ENCODE measurements at regions not wholly inside any gene's neighbourhood (a gene's known extent, or its start where the extent isn't known, plus 50 kb on each side); places are given as distances from the start of the nearest gene placed in this dataset.

DNA sequence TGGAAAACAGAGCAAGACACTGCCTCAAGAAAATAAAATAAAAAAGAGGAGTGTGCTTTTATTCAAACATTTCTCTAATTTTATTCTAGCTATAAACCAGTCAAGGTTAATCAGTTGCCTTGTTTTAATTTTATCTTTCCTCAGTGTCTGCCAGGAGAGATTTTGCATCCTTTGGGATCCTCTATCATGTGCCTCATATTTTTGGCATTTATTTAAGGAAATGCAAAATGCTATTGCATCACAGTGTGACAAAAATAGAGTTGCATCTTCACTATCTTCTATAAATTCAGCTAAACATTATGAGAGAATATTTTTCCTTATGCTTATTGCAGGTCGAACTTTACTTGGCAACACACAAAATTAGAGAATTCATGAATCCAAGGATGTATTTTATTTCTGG, 639.0 kb upstream of the KLF12 start:
- no peak overlapping the region for H3K27ac Mint-ChIP-seq
- no peaks in the 10 kb centered on the region for H3K9me3 Mint-ChIP-seq
- H3K27me3 Mint-ChIP-seq = peaks cover 9% of the 10 kb centered on the region
- H3K4me1 Mint-ChIP-seq = no peaks in the 10 kb centered on the region
- DNase-seq = no peak
- H3K36me3 Mint-ChIP-seq = no peaks in the 10 kb centered on the region
- no peak overlapping the region for H3K4me3 Mint-ChIP-seq

DNA sequence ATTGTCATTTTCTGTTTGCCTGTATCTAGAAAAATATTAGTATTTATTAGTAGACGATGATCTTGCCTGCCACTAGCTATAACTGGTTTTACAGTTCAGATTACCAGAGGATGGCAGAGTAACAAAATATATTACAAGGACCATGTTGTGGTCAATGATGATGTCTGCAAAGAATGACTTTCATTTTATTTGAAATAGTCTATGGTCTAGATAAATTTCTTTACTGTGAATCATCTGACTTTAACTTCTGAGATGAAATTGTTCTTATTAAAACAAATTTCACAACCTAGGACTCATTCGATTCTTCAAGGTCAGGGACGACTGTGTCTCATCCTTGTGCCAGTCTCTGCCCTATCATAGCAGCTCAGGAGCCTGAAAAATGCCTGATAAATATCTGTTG, 637.8 kb upstream of the KLF12 start:
- Mint-ChIP-seq H3K4me1 (no peaks in the 10 kb centered on the region), H3K9me3 (no peaks in the 10 kb centered on the region), H3K27me3 (peaks cover 9% of the 10 kb centered on the region), H3K4me3 (no peak overlapping the region), H3K27ac (no peak overlapping the region), H3K36me3 (no peaks in the 10 kb centered on the region)
- DNase-seq = no peak

DNA sequence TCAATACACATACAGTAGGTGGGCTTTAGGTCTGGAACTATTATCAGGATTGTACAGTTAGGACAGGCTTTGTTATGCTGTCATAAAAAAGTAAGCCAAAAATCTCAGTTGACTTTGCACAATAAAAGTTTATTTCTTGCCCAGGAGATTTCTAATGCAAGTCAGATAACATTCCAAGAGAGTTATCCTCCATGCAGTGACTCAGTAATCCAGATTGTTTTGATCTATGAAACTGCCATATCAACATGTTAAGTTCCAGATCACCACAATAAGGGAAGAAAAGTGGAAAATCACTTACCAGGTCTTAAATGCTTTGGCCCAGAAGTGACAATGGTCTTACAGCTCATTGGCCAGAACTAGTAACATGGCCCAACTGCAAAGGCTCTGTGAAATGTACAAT, 636.2 kb upstream of the KLF12 start:
- H3K36me3 Mint-ChIP-seq = no peaks in the 10 kb centered on the region
- H3K27ac Mint-ChIP-seq = no peak overlapping the region
- H3K27me3 Mint-ChIP-seq = peaks cover 3% of the 10 kb centered on the region
- no peaks in the 10 kb centered on the region for H3K9me3 Mint-ChIP-seq
- no peaks in the 10 kb centered on the region for H3K4me1 Mint-ChIP-seq
- H3K4me3 Mint-ChIP-seq = no peak overlapping the region
- DNase-seq = no peak

DNA sequence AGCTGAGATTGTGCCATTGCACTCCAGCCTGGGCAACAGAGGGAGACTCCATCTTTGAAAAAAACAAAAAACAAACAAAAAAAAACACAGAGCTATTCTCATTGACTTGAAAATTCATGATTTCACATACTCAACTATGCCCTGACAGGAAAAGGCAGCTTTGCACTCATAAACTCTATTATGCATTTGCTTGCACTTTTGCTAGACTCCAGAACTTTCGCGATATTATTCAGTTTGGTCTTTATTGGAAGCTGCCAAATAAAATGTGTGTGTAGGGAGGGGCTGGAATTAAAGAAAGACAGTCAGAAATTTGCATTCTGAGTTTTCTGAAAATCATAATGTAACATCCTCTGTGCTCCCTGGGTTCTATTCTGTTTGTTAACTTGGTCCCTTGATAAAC, 635.1 kb upstream of the KLF12 start:
- H3K9me3 Mint-ChIP-seq = no peaks in the 10 kb centered on the region
- no peak overlapping the region for H3K4me3 Mint-ChIP-seq
- no peaks in the 10 kb centered on the region for H3K36me3 Mint-ChIP-seq
- DNase-seq = no peak
- H3K4me1 Mint-ChIP-seq = no peaks in the 10 kb centered on the region
- H3K27ac Mint-ChIP-seq = no peak overlapping the region
- no peaks in the 10 kb centered on the region for H3K27me3 Mint-ChIP-seq

DNA sequence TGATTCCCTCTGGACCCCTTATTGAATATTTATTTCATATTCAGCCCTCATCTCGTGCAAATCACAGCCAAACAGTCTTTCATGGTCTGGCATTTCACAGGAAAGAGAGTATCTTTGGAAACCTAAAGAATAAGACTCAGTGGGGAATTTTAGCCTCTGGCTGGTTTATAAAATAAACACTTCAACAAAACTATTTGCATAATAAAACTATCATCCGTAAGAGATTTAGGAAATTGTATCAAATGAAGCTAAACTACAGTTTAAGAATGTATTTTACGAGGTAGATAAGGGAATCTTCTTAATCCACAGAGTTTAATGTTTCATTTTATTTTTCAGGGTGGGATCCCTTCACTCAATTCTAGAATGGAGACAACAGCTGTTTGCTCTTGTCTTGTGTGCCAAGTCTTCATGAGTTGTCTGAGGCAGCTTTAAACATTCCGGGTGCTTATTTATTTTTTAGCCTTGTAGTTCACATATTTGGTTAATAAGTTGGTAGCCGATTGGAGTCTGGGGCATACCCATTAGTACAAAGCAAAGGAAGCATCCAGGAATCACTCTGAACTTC, 634.4 kb upstream of the KLF12 start:
- Mint-ChIP-seq H3K9me3 (no peaks in the 10 kb centered on the region), H3K27ac (no peak overlapping the region), H3K36me3 (no peaks in the 10 kb centered on the region), H3K27me3 (no peaks in the 10 kb centered on the region), H3K4me3 (no peak overlapping the region), H3K4me1 (no peaks in the 10 kb centered on the region)
- no peak for DNase-seq

DNA sequence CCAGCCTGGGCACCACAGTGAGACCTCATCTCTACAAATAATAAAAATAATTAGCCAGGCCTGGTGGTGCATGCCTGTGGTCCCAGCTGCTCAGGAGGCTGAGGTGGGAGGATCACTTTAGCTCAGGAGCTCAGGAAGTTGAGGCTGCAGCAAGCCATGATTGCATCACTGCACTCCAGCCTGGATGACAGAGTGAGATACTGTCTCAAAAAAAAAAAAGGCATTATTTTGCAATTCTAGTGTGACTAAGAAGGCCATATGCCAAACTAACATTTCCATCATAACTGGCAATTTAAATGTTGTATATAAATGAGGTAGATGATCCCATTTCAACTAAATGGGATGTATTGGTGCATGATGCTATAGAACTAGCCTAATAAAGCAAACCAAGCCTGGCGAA, 632.8 kb upstream of the KLF12 start:
- no peak overlapping the region for H3K27ac Mint-ChIP-seq
- no peak for DNase-seq
- H3K9me3 Mint-ChIP-seq = no peaks in the 10 kb centered on the region
- no peak overlapping the region for H3K4me3 Mint-ChIP-seq
- no peaks in the 10 kb centered on the region for H3K36me3 Mint-ChIP-seq
- no peaks in the 10 kb centered on the region for H3K4me1 Mint-ChIP-seq
- H3K27me3 Mint-ChIP-seq = no peaks in the 10 kb centered on the region

DNA sequence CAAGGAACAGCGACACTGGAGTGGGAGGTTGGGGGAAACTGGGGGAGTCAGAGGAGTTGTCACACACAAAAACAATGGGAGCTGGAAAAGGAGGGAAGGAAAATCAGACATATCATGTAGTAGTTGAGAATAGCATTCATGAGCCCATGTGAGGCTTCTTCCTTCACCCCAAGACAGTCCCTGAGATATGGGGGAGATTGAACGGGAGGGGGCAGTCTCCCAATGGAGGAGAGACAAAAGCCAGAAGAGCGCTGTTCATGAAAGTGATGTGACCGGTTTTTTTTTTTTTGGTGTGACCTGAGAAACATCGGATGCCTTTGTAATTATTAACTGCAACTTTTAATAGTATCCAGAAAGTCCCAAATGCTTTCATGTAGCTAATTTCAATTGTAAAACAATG, 631.8 kb upstream of the KLF12 start:
- no peak overlapping the region for H3K27ac Mint-ChIP-seq
- no peak overlapping the region for H3K4me3 Mint-ChIP-seq

DNA sequence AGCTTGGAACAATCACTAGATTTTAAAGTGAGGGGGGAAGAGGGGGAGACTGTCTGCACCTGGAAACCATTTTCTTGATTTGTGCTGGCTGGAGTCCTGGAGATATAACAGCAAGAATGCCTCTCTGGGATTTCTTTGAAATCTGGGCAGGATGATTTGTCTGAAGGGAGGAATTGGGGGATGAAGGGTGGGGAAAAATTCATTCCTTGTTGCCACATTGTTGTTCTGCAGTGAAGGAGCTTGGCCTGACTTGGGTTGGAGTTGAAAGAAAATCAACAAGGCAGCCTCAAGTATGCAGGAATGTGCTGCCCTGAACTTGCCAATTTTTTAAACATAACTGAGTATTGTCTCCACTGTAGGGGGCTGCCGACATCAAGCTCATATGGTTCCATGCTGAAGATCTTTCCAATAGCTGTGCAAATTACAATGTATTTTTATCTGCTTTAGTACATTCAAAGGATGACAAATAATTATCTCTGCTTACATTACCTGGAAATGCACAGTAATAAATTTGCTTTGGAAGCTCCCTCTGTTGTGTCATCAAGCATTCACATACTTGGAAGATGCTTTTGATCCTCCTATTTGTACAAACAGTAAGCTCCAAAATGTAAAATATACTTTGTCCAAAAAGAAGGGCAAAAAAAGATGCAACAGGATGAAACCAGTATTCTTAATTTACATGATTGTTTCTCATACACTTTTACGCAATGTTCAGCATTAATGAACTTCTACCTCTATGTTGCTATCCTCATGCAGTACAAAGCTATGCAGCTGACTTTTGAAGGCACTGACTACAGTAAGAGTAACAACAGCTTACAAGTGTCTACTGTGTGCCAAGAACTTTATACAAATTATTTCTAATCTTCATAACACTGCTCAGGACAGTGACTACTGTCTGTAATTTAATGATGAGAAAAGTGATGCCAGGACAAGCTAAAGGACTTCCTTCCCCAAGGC, 627.9 kb upstream of the KLF12 start:
- Mint-ChIP-seq H3K4me3 (no peak overlapping the region), H3K9me3 (no peaks in the 10 kb centered on the region), H3K27ac (no peak overlapping the region), H3K36me3 (no peaks in the 10 kb centered on the region), H3K4me1 (no peaks in the 10 kb centered on the region), H3K27me3 (no peaks in the 10 kb centered on the region)
- no peak for DNase-seq

More for the DNA sequence above, 631.8 kb upstream of the KLF12 start:
- Mint-ChIP-seq H3K4me1 (no peaks in the 10 kb centered on the region), H3K9me3 (no peaks in the 10 kb centered on the region), H3K36me3 (no peaks in the 10 kb centered on the region), H3K27me3 (no peaks in the 10 kb centered on the region)
- no peak for DNase-seq

DNA sequence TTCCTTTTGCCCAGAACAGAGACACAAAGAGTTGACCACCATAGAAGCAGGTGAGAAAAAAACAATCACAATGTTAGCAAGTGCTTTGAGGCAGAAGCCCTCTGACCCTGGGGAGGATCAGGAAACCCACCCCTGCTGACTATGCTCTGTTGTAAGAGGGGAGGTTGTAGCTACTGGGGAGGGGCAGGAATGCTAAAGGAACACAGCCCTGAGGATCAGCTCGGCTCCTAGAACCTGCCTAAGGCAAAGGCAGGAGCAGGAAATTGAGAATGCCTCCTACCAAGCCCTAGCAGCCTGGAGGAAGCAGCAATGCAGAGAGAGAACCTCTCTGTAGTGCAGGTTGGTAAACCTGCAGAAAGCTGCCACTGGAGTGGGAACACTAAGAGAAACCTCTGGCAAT, 624.0 kb upstream of the KLF12 start:
- no peak overlapping the region for H3K27ac Mint-ChIP-seq
- no peak overlapping the region for H3K4me3 Mint-ChIP-seq
- no peaks in the 10 kb centered on the region for H3K27me3 Mint-ChIP-seq
- H3K4me1 Mint-ChIP-seq = no peaks in the 10 kb centered on the region
- DNase-seq = no peak
- no peaks in the 10 kb centered on the region for H3K36me3 Mint-ChIP-seq
- H3K9me3 Mint-ChIP-seq = no peaks in the 10 kb centered on the region

DNA sequence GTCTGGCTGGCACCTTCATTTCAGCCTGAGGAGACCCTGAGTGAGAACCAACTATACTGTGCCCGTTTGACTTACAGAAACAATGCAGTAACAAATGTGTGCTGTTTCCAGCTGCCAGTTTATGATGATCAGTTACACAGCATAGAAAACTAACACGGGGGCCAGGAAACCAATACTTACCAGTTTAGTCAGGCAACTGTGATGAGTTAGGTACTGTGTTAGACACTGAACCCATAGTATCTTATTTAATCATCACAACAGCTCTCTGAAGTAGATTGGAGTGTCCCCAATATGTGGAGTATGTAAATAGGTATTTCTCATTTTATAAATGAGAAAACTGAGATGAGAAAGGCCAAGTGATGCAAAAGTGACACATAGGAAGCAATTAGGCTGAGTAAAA, 620.9 kb upstream of the KLF12 start:
- Mint-ChIP-seq H3K27me3 (no peaks in the 10 kb centered on the region), H3K9me3 (no peaks in the 10 kb centered on the region), H3K4me1 (no peaks in the 10 kb centered on the region), H3K27ac (no peak overlapping the region), H3K4me3 (no peak overlapping the region), H3K36me3 (no peaks in the 10 kb centered on the region)
- no peak for DNase-seq

DNA sequence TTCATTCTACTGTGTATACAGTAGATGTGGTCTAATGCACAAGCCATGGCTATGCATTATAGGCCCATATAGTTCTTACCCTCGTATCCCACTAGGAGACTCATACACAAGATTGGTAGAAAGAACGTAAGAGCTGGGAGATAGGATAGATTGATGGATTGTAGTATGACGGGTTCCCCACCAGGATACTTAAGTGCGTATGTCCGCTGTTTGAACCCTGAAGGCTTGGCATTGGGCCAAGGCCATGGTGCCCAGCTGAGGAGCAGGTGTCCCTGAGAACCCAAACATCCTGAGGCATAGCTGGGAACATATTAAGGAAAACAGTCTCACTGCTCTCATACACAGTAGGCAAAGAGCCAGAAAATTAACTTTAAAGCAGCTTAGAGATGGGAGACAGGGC, 617.5 kb upstream of the KLF12 start:
- Mint-ChIP-seq H3K36me3 (no peaks in the 10 kb centered on the region), H3K4me3 (no peak overlapping the region), H3K4me1 (no peaks in the 10 kb centered on the region), H3K9me3 (no peaks in the 10 kb centered on the region), H3K27me3 (no peaks in the 10 kb centered on the region), H3K27ac (no peak overlapping the region)
- DNase-seq = no peak

DNA sequence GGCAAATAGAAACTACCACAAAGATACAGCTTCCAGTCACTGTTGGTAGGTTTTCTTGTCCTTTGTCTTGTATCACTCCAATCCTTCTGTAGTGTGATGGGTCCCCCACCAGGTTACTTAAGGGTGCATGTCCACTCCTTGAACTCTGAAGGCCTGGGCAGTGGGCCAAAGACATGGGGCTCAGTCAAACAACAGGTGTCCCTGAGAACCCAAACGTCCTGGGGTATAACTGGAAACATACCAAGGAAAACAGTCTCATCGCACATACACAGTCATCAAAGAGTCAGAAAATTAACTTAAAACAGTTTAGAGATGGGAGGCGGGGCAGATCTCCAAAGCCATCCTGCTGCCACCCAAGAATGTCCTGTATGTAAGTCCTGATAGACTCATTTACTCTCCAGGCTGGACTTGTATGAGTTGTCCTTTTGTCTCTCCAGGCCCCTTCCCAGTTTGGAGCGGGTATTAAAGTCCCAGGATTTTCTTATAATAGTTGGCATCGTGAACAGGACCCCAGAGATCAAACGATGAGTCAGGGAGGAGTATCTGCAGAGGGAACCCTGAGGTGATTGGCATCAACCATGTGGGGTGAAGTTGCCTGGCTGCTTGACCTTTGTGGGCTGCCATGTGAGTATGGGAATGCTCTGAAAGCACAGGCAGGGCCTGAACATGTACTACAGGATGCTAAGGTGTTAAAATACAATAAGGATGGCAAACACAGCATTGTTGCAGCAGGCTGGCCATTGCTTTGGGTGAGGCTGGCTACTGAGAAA, 613.2 kb upstream of the KLF12 start:
- Mint-ChIP-seq H3K27ac (no peak overlapping the region), H3K36me3 (no peaks in the 10 kb centered on the region), H3K4me3 (no peak overlapping the region), H3K4me1 (no peaks in the 10 kb centered on the region), H3K27me3 (no peaks in the 10 kb centered on the region), H3K9me3 (no peaks in the 10 kb centered on the region)
- no peak for DNase-seq

DNA sequence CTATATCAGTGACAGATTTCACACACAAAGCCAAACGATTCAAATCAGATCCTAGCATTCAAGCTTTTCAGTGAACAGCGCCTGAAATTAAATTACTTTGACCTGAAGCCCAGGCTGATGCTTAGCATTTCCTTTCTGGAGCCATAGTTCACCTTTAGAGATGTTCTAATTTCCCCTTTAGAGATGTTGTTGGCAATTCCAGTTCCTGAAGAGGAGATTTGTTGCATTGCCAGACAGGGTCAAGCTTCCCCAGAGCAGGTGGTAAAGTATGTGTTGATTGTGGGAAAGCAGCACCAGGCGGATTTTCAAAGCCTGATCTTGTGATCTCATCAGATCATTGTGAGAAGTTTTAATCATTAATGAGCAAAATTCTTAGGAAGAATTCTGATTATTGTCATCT, 609.8 kb upstream of the KLF12 start:
- no peak overlapping the region for H3K4me3 Mint-ChIP-seq
- no peaks in the 10 kb centered on the region for H3K9me3 Mint-ChIP-seq
- no peaks in the 10 kb centered on the region for H3K36me3 Mint-ChIP-seq
- H3K4me1 Mint-ChIP-seq = no peaks in the 10 kb centered on the region
- no peaks in the 10 kb centered on the region for H3K27me3 Mint-ChIP-seq
- no peak overlapping the region for H3K27ac Mint-ChIP-seq
- no peak for DNase-seq

DNA sequence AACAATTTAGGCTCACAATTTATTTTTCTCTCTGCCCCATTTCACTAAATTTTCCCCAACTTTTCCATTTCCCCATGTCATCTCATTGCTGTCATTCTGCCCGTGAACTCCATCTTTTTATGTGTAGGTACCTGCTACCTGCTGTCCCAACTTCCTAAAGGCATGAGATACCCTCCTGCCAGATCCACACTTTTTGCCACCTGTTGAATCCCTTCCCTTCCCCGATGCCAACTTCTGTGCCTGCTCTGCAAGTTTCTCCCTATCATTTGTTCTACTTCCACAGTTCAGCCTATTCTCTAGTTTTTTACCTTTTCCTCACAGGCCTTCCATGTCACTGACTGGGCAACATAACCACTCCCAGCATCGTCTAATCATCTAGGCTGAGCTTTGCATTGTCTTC, 607.5 kb upstream of the KLF12 start:
- no peak overlapping the region for H3K4me3 Mint-ChIP-seq
- DNase-seq = no peak

DNA sequence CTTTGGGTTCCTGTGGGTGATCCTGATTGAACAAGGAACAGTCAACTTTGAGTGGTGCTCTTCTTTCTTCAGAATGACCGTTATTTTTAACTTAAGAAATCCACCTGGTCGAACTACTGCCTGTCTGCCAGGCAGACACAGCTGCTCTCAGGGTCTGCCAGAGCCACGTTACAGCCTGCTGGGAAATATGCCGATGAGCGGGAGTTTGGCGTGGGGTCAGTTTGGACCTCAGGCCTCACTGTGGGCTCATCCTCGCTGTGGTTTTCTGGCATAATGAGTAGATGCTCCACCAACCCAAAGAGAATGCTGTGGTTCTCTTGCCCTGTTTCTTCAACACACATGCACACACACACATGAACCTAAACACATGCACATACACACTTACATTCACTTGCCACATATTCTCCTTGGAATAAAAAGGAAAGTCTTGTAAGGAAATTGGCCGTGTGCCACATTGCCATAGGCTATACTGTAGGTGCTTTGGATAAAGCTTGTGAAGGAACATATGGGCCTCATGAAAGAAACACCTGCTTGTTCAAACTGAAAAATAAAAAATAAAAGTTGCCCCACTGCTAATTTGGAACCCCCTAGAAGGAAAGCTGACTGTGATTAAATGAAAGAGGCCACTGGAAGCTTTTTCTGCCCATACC, 598.7 kb upstream of the KLF12 start:
- Mint-ChIP-seq H3K4me1 (no peaks in the 10 kb centered on the region), H3K4me3 (no peak overlapping the region), H3K36me3 (no peaks in the 10 kb centered on the region), H3K27me3 (no peaks in the 10 kb centered on the region), H3K9me3 (no peaks in the 10 kb centered on the region), H3K27ac (no peak overlapping the region)
- no peak for DNase-seq

More for the DNA sequence above, 607.5 kb upstream of the KLF12 start:
- Mint-ChIP-seq H3K9me3 (no peaks in the 10 kb centered on the region), H3K27me3 (no peaks in the 10 kb centered on the region), H3K36me3 (no peaks in the 10 kb centered on the region), H3K27ac (no peak overlapping the region), H3K4me1 (no peaks in the 10 kb centered on the region)

All from activated naive CD8-positive, alpha-beta T cell treated with anti-CD3 and anti-CD28 coated beads for 36 hours (primary cell).